K562 (cell line): ENCODE measurements at regions not wholly inside any gene's neighbourhood (a gene's known extent, or its start where the extent isn't known, plus 50 kb on each side); places are given as distances from the start of the nearest gene placed in this dataset.
A peak's percentile ranks its signal among the peaks of the same experiment; 100 is the strongest.

Experiments used
- ATAC-seq: fragments of 200-7000 bp; cut with Tn5 transposase; 3 replicates; pipeline ENCODE4 v1.9.1; 2020; ENCODE audit warnings: moderate library complexity
- BruUV-seq: library from RNA; stranded (reverse); fragments of 400-500 nt; replicated peaks from 2 replicates; lab custom pipeline; 2021; lab: Mats Ljungman, UMichigan
- CTCF ChIA-PET: fragments of 300-600 bp; formaldehyde crosslinking; extraction: SDS; loops from one replicate; lab custom pipeline; 2021; ENCODE audit warnings: low intra/inter-chr PET ratio; lab: Yijun Ruan, JAX
- POLR2A ChIA-PET: fragments of 300-600, 350-650 bp; sonication (Branson Sonifier 250); formaldehyde crosslinking; extraction: SDS; loops from one replicate; lab custom pipeline; 2021; ENCODE audit warnings: antibody characterized with exemption, inconsistent platforms; lab: Yijun Ruan, JAX
- DNase-seq, 4 experiments: peaks; one replicate each; pipeline versions ENCODE4 v3.0.0 to v3.0.0-alpha.2; 2011 to 2018; ENCODE audit warnings: low spot score in 3 of 4, mixed read lengths in 3 of 4; ENCODE audit errors: extremely low read depth in 1 of 4
- FAIRE-seq: peaks from 2 replicates; lab custom pipeline; 2011; peaks lifted over from hg19 to GRCh38; lab: Jason Lieb, UNC
- H2AFZ ChIP-seq: 2 replicates; pipeline ENCODE4 v1.6.0; 2011; ENCODE audit warnings: low read depth, low read length, control low read depth, inconsistent platforms
- H3K27ac ChIP-seq: fragments of 200-600 bp; 3 replicates; pipeline ENCODE4 v1.8.0; 2011; ENCODE audit warnings: low read depth, mild to moderate bottlenecking, control low read depth, inconsistent platforms, low read length, moderate library complexity, mixed read lengths; ENCODE audit errors: extremely low read depth
- H3K27me3 ChIP-seq, 2 experiments: fragments of 300-600 bp in 1 of 2; 2 replicates in 1 of 2; 3 replicates in 1 of 2; pipeline versions ENCODE4 v1.6.0 to v1.8.0; 2011; ENCODE audit warnings: inconsistent platforms in 2 of 2, low read length in 2 of 2, mild to moderate bottlenecking in 1 of 2, mixed read lengths in 1 of 2, moderate library complexity in 1 of 2; ENCODE audit not compliant: control insufficient read depth in 2 of 2, insufficient read depth in 2 of 2
- H3K36me3 ChIP-seq: fragments of 300-600 bp; 3 replicates; pipeline ENCODE4 v1.8.0; 2011; ENCODE audit warnings: mild to moderate bottlenecking, low read length, inconsistent platforms; ENCODE audit not compliant: control insufficient read depth, insufficient read depth
- H3K4me1 ChIP-seq, 2 experiments: fragments of 200-600 bp in 1 of 2; replicated peaks in 1 of 2; 2 replicates in 1 of 2; 3 replicates in 1 of 2; pipeline versions ENCODE4 v1.5.1 to v1.8.0; 2011; ENCODE audit warnings: inconsistent platforms in 2 of 2, low read length in 2 of 2, mild to moderate bottlenecking in 1 of 2, mixed read lengths in 1 of 2, moderate library complexity in 1 of 2; ENCODE audit not compliant: control insufficient read depth in 2 of 2, insufficient read depth in 2 of 2
- H3K4me2 ChIP-seq: 2 replicates; pipeline ENCODE4 v1.6.1; 2011; ENCODE audit warnings: low read length, control low read depth, inconsistent platforms, mixed read lengths; ENCODE audit not compliant: insufficient read depth
- H3K4me3 ChIP-seq: fragments of 200-600 bp; sonication (generic), shearing (Covaris generic); 2 replicates; pipeline ENCODE4 v1.5.1; 2016; ENCODE audit warnings: control low read depth, inconsistent platforms
- H3K79me2 ChIP-seq: fragments of 200-600 bp; 3 replicates; pipeline ENCODE4 v1.8.0; 2011; ENCODE audit warnings: low read length, inconsistent platforms; ENCODE audit not compliant: control insufficient read depth, insufficient read depth
- H3K9ac ChIP-seq, 2 experiments: 2 replicates each; pipeline versions ENCODE4 v1.6.0 to v1.6.1; 2011; ENCODE audit warnings: low read depth in 2 of 2, low read length in 2 of 2, control low read depth in 1 of 2, inconsistent platforms in 1 of 2, mild to moderate bottlenecking in 1 of 2, mixed read lengths in 1 of 2; ENCODE audit not compliant: insufficient read depth in 1 of 2
- H3K9me1 ChIP-seq: one replicate; pipeline ENCODE4 v1.6.0; 2011; ENCODE audit warnings: inconsistent platforms, mild to moderate bottlenecking, low read length, moderate library complexity; ENCODE audit not compliant: control insufficient read depth, insufficient read depth
- H3K9me3 ChIP-seq: replicated peaks from 2 replicates; pipeline ENCODE4 v1.5.1; 2011; ENCODE audit warnings: low read depth, low read length, inconsistent platforms; ENCODE audit not compliant: control insufficient read depth, insufficient read depth
- H4K20me1 ChIP-seq: replicated peaks from 2 replicates; pipeline ENCODE4 v1.6.1; 2011; ENCODE audit warnings: low read length, inconsistent platforms, mixed read lengths; ENCODE audit not compliant: control insufficient read depth, insufficient read depth
- ELF1 ChIP-seq: fragments of 200-800 bp; sonication (Bioruptor generic); IDR thresholded peaks from 2 replicates; pipeline ENCODE4 v1.6.1; 2016; ENCODE audit warnings: missing genetic modification characterization, missing compliant biosample characterization
- MAFK ChIP-seq: IDR thresholded peaks from 2 replicates; pipeline ENCODE4 v1.6.1; 2011; ENCODE audit warnings: low read length, improper control_type of control experiment
- PCBP1 ChIP-seq: fragments of 200-400 bp; formaldehyde crosslinking; IDR thresholded peaks from 2 replicates; pipeline ENCODE4 v1.6.1; 2018; ENCODE audit warnings: mild to moderate bottlenecking, low read depth, low read length; ENCODE audit not compliant: poor library complexity, severe bottlenecking
- SIN3A ChIP-seq, 2 experiments: fragments of 150-350 bp in 1 of 2; IDR thresholded peaks; 2 replicates each; pipeline ENCODE4 v1.6.1; 2011 to 2016; ENCODE audit warnings: borderline replicate concordance in 2 of 2, low read depth in 2 of 2, low read length in 2 of 2, mild to moderate bottlenecking in 2 of 2, moderate library complexity in 2 of 2; ENCODE audit not compliant: control insufficient read depth in 1 of 2
- SREBF1 ChIP-seq: fragments of 150-350 bp; IDR thresholded peaks from 2 replicates; pipeline ENCODE4 v1.6.1; 2014; ENCODE audit warnings: antibody characterized with exemption, low read depth, low read length, borderline replicate concordance
- WGBS: fragments of 100-300 bp; shearing (Covaris generic); methylation state at CpG from one replicate; pipeline ENCODE4 v1.1.6; 2016; ENCODE audit warnings: low coverage, mixed read lengths; ENCODE audit not compliant: insufficient coverage; ENCODE audit errors: missing lambda C conversion rate; 5-methylcytosine and 5-hydroxymethylcytosine counted together
- in situ Hi-C: fragments of 300-500 bp; cut with MboI; formaldehyde crosslinking; loops from 4 replicates; pipeline ENCODE4 v1.15.0; 2018; ENCODE audit warnings: inconsistent platforms, mixed read lengths
- intact Hi-C: fragments of 100-400 bp; cut with micrococcal nuclease; formaldehyde crosslinking; loops from 2 replicates; pipeline ENCODE4 v1.14.2; 2022

DNA sequence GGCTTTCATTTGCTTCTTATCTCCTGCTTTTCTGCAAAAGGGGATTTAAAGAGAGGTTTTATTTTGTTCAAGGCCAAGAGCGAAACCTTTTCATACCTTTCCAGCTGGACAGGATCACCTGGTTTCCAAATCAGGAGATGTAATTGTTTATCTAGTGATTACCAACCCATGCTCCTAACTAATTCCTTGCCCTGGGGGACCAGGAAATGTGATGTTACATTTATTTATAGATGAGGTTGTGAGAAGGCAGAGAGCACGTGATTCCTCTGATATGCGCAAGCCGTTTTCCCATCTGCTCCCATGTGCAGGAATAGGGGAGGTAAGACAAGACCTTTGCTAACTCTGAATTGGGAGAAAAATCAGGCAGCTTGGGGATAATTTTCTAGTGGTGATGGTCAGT is 507.2 kb upstream of the LARGE1 start:
- in situ Hi-C loops: no loop called here

DNA sequence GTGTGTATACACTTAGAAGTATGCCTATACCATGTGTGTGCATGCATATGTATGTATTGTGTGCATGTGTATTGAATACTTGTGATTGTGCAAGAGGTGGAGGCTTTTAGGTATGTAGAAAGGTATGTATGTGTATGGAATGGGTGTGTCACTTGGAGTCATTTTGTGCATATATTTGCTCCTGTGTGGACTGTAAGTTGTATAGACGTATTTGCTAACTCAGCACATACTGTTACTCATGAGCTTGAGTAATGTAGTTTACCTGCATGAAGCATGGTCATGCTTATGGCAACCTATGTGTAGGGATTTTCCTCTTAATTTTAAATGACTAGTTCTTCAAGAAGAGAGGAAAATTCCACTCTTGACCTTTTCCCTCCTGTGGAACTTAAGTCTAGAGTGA is 507.6 kb upstream of the LARGE1 start:
- in situ Hi-C loops: no loop called here
- H3K36me3 ChIP-seq: no peaks in the 10 kb centered on the region
- no peak overlapping the region for H2AFZ ChIP-seq
- ChIA-PET POLR2A (no interaction called here), CTCF (no interaction called here)
- H3K4me1 ChIP-seq: no peaks in the 10 kb centered on the region
- intact Hi-C loops: no loop called here
- TF ChIP-seq SREBF1 (no peak), MAFK (0 out of 2 replicates have a peak, but pooled peaks have one; percentile 15), SIN3A (IDR thresholded peaks at IDR 0.05; ENCODE audit: borderline replicate concordance in 2 of 2, control insufficient read depth in 1 of 2, low read depth in 2 of 2, low read length in 2 of 2) (no peak)
- no peaks in the 10 kb centered on the region for H3K79me2 ChIP-seq
- H3K9me3 ChIP-seq: no peaks in the 10 kb centered on the region
- no peak overlapping the region for H3K4me3 ChIP-seq
- DNase-seq (no peak), ATAC-seq (no peak), FAIRE-seq (no peak)
- H3K27ac ChIP-seq: no peak overlapping the region
- no peaks in the 10 kb centered on the region for H4K20me1 ChIP-seq
- no peak overlapping the region for H3K4me2 ChIP-seq
- H3K9ac ChIP-seq: no peak overlapping the region
- no TSS peak for BruUV-seq
- no peaks in the 10 kb centered on the region for H3K9me1 ChIP-seq
- H3K27me3 ChIP-seq: no peaks in the 10 kb centered on the region
- WGBS: 0% methylated on average over 1 of the region's 1 CpG

More for the DNA sequence above, 507.2 kb upstream of the LARGE1 start:
- ATAC-seq (no peak), DNase-seq (no peak), FAIRE-seq (no peak)
- Histone ChIP-seq H3K79me2 (no peaks in the 10 kb centered on the region), H3K27me3 (no peaks in the 10 kb centered on the region), H3K9me1 (no peaks in the 10 kb centered on the region), H3K4me3 (no peak overlapping the region), H3K36me3 (no peaks in the 10 kb centered on the region), H3K9me3 (no peaks in the 10 kb centered on the region), H3K4me2 (no peak overlapping the region), H3K27ac (no peak overlapping the region), H3K4me1 (no peaks in the 10 kb centered on the region), H2AFZ (no peak overlapping the region), H3K9ac (no peak overlapping the region), H4K20me1 (no peaks in the 10 kb centered on the region)
- ChIA-PET CTCF (no interaction called here), POLR2A (no interaction called here)
- intact Hi-C loops: no loop called here
- BruUV-seq: no TSS peak
- no peak for TF ChIP-seq PCBP1
- TF ChIP-seq ELF1 (tag): no peak
- 4% methylated on average over 4 of the region's 4 CpGs for WGBS
